HG03025 (cell line): ENCODE measurements at regions not wholly inside any gene's neighbourhood (a gene's known extent, or its start where the extent isn't known, plus 50 kb on each side); places are given as distances from the start of the nearest gene placed in this dataset.
A peak's percentile ranks its signal among the peaks of the same experiment; 100 is the strongest.

Source experiments
- ATAC-seq: cut with Tn5 transposase; IDR thresholded peaks from one replicate; pipeline ENCODE4 v1.9.1; 2021; ENCODE audit warnings: mild to moderate bottlenecking, moderate library complexity; ENCODE audit not compliant: unreplicated experiment, low FRiP score

DNA sequence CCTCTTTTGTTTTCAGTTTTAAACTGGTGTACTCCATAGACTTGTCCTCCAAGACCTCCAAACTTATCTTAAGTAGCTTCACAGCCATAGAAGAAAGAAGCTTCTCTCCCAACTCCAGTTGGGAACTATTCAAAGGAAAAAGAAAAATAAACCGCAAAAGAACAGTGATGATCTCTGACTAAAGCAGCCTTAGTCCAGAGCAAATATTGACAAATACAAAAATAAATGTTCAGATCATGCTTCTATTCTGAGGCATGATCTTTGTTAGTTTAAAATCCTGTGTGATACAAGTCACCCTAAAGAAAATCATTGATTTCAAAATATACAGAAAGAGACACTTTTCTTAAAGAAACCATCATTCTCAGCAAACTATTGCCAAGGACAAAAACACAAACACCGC, 373.0 kb upstream of the SMIM30 start:
- no peak for ATAC-seq

DNA sequence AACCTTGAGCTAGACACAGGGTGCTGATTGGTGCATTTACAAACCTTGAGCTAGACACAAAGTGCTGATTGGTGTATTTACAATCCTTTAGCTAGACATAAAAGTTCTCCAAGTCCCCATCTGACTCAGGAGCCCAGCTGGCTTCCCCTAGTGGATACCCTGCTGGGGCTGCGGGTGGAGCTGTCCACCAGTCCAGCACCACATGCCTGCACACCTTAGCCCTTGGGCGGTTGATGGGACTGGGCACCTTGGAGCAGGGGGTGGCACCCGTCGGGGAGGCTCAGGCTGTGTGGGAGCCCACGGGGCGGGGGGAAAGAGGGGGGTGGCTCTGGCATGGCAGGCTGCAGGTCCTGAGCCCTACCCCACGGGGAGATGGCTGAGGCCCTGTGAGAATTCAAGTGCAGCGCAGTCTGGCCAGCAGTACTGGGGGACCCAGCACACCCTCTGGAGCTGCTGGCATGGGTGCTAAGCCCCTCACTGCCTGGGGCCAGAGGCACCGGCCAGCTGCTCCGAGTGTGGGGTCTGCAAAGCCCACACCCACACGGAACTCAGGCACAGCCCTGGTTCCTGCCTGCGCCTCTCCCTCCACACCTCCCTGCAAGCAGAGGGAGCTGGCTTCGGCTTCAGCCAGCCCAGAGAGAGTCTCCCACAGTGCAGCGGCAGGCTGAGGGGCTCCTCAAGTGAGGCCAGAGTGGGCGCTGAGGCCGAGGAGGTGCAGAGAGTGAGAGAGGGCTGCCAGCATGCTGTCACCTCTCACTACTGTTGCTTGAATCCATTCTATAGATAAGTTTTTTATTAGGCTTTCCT, 369.8 kb upstream of the SMIM30 start:
- ATAC-seq: no peak

DNA sequence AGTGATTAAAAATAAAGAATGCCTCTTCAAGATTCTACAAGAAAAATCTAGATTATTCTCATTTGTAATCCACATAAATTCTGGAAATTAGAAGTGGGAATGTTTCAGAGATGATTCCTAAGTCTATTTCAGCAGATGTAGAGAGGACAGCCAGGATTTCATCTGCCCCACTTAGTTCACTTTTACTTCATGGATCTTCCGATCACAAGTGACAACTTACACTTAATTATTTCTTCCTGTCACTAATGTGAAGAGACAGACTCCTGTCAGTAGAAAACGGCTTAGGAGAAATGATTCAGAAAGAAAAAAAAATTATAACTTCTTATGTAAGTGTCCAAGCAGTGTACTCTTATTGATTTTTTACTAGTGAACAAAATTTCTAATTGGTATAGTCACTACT, 368.2 kb upstream of the SMIM30 start:
- no peak for ATAC-seq

DNA sequence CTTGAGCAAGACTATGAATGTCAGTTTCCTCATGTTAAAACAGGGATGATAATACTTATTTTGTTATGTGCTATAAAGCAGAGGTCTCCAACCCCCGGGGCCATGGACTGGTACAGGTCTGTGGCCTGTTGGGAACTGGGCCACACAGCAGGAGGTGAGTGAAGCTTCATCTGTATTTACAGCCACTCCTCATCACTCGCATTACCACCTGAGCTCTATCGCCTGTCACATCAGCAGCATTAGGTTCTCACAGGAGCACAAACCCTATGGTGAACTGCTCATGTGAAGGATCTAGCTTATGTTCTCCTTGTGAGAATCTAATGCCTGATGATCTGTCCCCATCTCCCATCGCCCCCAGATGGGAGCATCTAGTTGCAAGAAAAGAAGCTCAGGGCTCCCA, 365.3 kb upstream of the SMIM30 start:
- ATAC-seq: no peak

DNA sequence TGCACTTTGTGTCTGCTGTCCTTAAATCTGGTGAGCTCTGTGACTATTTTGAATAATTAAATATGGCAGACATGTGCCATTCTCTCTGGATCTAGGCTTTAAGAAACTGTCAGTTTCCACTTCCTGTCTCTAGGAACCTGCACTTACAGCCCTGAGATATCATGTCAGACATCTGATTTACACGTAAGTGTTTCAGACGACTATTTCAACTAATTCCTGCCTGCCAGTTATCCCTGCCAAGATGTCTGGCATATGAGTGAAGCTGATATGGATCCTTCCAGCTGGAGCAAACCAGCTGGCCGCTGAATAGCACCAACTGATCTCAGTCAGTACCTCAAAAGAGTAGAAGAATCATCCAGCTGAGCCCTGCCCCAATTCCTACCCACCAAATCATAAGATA, 362.2 kb upstream of the SMIM30 start:
- ATAC-seq: no peak

DNA sequence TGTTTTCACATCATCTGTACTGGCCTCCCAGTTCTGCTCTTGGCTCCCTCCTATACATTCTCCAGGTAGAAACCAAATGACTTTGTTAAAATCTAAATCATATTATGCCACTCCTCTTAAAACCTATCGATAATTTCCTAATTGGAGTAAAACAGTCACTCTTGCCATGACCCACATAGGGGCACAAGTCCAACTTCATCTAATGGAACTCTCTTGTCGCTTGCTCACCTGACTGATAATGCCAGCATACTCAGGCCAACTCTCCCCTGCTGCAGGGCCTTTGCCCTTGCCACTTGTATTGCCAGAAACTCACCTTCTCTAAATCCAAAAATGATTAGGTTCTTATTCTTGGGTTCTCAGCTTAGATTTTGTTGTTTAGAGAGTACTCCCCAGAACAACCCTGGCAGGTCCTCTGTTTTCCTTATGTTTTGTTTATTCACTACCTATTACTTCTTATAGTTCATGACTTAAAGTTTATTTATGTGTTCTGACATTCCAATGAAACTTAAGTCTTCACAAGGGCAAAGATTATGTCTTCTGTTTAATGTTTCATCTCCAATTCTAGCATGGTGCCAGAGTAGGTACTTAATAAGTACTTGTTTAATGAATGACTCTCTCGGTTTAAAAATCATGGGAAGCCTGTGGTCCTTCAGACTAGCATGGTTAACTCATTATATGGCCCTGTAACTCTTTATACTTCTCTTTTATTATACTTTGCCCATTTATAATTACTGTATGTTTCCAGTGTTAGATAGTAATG, 345.9 kb upstream of the SMIM30 start:
- no peak for ATAC-seq

DNA sequence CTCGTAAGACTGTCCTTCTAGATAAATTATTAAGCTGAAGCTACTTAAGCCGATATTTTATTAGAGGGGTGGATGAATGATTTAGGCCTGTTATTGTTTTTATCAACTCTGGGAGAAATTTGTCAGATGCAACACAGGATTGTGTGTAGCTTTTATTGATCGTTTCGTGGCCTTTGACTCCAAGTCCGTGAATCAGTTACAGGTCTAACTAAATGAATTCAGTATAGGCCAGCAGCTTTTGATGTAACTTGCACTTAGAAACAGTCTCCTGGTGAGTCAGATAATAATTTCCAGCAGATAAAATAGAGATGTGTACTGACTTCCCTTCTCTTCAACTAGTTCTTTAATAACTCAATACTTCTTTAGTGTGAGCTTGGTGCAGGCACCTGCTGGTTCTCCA, 341.7 kb upstream of the SMIM30 start:
- ATAC-seq: no peak

DNA sequence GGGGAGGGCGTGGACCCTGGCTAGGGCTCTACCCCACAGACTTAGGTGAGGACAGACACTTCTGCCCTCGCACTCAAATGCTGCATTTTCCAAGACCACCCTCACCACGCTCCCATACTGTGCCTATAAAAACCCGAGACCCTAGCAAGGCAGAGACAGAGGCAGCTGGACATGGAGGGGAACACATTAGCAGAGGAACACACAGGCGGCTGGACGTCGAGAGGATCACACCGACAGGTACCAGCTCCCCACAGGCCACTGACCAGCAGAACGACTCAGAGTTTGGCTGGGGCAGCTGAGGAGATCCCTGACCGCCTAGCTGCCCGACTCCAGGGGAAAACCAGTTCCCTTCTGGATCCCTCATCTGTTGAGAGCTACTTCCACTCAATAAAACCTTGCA, 338.2 kb upstream of the SMIM30 start:
- no peak for ATAC-seq

DNA sequence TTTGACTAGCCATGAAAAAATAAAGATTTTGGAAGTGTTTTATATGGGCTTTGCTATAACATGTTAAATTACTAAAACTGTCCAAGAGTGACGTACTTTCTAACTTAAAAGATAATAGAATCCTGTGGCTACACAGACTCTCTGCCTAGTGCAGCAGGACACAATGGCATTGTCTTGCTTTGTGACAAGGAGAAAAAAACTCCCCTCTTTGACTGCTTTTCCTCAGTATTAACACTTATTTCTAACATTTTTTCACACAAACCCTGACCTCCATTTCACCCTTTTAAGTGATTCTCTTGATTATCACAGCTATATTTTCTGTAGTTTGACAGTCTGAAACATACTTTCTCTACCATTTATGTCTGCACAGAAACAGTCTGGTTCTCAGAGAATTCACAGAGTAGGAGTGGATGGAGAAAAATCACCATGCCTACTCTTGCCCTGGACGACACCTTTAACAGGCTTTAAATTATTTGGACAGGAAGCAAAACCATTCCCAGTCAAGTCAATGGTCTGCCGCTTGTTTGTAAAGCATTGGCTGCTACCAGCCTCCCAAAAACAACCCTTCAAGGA, 336.3 kb upstream of the SMIM30 start:
- ATAC-seq: no peak

DNA sequence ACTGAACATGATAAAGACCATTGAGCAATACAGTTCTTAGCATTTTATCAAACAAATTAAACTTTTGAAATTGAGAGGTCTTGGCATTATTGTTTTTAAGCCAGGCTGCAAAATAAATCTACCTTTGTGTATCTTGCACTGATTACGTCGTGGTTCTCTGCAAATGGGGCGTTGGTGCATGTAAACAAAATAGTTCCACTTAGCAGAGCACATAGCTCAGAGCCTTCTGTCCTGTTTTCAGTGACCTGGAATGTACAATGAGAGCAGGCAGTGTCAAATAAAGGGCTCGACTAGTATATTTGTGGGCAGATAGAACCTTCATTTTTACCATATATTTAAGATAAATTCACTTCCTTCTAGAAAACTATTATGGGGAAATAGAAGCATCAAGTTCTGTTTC, 333.9 kb upstream of the SMIM30 start:
- no peak for ATAC-seq

DNA sequence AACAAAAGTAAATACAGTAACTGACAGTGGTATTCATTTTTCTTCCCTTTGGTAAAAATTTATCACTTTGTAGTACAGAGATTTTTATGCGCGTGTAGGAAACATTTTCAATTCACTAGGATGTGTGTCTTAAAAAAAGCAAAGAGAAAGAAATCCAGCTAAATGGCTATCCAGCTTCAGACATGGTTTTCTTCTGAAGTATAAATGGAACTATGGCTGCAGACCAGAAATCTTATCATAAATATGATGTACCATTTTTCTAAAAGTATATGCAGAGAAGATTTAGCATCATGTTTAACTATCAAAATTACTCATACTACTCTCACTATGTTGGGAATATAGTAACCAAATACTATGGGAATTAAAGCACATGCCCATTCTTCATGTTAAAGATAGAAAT, 328.4 kb upstream of the SMIM30 start:
- no peak for ATAC-seq

DNA sequence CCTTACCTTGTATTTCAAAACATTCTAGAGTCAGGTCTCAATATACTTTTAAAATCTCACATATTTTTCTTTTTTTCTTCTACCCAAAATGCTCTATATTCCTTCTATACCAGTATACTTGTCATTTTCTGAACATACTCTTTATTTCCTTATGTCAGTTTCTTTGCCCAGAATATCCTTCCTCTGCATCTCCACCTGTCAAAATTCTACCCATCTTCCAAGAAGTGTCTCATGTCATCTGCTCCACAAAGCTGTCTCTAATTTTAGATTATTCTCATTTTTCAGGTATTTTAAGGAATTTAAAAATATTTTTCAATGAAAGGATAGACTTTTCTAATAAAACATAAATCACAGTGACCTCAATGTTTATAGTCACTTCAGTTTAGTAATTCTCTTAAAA, 328.0 kb upstream of the SMIM30 start:
- ATAC-seq: no peak

DNA sequence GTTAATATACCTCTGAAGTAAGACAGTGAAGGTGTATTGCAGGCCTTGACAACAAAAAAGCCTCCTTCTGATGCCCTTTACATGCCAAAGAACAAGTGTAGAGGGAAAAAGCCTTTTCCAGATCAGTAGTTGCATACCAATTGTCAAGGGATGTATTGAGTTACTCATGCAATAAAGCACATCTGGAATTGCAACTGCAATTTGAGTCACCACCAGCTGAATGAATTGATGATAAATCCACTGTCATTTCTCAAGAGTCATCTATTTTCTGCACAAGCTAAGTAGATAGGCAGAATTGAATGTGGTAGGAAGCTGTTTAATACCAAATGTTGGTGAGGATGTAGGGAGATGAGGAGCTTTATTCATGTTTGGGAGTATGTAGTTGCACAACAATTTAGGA, 325.9 kb upstream of the SMIM30 start:
- no peak for ATAC-seq

DNA sequence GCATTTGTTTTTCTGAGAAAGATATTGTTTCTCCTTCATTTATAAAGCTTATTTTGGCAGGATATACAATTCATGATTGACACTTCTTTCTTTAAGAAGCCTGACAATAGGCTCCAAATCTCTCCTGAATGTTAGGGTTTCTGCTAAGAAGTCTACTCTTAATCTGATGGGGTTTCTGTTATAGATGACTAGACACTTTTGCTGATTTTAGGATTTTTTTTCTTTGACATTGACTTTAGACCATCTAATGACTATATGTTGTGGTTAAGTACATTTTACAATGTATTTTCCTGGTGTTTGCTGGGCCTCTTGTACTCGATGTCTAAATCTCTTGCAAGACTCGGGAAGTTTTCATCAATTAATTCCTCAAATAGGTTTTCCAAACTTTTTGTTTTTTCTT, 321.8 kb upstream of the SMIM30 start:
- no peak for ATAC-seq

DNA sequence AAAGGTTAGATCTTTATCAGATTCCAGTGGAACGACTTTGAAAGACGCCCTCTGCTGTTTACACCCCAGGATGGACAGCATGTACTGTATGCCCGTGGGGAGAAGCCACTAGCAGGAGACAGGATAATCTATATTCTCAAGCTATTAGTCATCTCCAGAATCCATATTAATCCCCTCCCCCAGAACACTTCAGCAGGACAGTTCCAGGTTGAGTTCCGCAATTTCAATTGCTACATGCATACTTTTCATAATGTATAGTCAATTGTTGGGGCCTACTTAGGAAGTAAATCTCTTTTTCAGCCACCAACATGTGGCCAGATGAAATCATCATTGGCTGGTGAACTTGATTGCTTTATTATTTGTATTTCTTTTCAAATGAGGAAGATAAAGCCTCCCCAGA, 313.1 kb upstream of the SMIM30 start:
- no peak for ATAC-seq

DNA sequence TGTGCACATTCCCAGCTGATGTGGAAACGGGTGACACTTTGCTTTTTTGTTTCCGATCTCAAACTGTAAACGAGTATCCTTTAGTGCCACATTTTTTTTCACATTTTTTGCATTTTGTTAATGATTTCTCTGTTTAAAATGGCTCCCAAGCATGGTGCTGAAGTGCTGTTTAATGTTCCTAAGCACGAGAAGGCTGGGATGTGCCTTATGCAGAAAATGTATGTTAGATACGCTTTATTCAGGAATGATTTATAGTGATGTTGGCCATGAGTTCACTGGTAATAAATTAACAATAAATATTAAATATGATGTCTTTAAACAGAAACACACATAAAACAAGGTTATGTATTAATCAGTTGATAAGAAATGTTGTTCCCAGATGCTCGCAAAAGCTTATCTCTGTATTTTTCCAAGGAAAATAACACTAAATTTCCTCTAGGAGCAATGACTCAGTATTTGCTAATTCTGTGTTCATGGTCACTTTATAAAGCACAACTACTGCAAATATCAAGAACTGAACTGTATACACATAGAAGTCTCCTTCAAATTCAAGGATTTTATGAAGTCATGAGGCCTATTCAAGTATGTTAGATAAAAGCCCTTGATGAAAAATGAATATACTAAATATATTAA, 305.9 kb upstream of the SMIM30 start:
- no peak for ATAC-seq

DNA sequence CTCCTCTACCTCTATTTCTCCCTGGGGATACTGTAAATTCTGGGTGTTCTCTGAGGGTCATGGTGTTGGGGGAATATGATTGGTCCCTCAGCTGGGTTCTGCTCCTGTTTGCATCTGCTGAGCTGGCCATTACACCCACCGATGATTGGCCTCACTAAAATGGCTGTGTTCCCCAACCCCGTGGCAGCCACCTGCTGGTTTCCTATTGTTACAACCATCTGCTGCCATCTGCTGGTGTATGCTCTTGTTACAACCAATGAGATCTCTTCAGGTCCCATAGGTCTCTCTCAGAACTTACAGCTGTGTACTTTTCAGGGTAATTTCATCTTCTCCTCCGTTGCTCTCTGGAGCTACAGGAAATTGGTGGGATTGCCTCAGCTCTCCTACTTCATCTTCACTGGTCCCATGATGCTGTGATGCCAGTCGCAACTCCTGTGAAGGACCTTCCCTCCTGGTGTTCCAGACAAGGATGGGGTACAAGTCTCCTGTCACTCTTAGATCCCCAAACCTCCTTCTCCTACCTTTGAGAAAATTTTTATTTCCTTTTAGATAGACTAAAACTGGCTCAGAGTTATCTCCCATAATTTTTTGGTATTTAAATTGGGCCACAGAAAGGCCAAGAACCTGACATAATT, 303.5 kb upstream of the SMIM30 start:
- ATAC-seq: peak; percentile 100

DNA sequence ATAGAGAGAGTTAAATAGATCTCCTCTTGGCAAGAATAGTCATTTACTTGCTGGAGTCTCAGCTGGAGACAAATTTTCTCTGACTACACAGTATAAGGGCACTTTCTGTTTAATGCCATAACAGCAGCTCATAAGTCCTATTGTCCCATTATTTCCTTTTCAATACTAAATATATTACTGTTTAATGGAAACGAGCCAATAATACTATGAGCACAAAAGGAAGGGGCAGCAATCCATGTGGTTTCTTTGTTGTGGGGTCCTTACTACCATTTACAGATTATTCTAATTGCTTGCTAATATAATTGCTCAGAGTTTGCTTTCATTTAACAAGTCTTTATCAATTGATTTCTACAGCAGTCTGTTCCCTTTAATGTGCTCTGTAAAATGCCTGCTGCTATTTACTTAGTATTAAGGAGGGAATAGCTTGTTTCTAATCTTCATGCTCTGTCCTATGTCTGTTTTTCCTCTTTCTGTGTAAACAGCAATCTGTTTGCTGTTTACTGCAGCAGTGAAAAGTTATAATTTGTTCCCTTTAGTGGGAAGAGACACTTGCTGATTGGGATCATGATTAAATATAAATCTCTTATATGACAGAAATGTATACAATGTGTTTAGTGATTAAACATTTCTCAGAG, 296.2 kb upstream of the SMIM30 start:
- no peak for ATAC-seq

DNA sequence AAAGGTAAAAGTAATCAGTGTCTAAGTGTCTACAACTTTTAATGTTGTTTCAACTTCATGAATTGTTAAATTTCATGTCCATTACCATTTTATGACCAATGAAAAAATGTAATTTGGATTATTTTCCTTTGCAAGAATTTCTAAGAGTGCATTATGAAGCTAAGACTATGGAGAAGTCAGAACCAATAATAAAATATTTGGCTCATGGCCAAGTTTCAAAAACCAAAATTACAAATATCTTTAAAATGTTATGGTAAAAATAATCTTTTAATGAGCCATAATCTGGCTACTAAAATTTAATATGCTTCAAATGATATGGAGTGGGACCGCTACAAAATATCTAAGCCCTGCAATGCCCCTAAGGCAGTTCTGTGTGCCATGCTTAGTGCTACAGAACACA, 294.1 kb upstream of the SMIM30 start:
- ATAC-seq: no peak

DNA sequence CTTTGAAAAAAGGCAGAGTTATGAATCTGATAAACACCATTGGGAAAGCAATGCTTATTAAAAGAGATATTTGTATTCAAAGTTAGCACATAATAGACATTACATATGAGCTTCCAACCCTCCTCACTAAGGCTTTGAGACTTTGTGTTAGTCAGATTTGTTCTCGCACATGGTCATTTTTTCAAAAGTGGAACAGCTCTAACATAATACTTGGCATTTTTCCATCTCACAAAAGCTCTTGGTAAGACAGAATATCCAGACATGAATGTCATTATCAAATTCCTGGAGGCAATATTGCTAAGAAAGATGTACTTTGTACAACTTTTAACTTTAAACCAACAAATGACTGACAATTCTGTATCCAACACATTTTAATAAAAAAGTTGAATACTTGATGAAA, 292.4 kb upstream of the SMIM30 start:
- ATAC-seq: no peak
